ENCODE measurements at regions not wholly inside any gene's neighbourhood (a gene's known extent, or its start where the extent isn't known, plus 50 kb on each side); places are given as distances from the start of the nearest gene placed in this dataset.

DNA sequence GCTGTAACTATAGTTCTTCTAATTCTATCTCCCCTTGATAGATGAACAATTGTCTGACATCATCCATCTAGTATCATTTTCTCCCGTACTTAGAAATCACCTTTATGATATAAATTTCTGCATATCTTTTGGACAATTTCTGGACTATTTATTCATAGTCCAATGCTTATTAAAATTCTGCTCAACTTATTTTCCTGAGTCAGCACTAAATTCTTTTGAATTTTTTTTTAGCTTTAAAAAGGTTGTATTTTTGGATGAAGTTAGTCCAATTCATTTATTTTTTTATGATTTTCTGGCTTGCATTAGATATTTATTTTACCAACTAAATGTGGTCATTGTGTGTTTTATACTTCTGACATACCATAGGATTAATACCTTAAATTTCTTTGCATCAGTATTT, 538.5 kb upstream of the DCC start:
- TF ChIP-seq POLR2A (IDR thresholded peaks at IDR 0.05) = no peak
- TF ChIP-seq, protein P1, sequence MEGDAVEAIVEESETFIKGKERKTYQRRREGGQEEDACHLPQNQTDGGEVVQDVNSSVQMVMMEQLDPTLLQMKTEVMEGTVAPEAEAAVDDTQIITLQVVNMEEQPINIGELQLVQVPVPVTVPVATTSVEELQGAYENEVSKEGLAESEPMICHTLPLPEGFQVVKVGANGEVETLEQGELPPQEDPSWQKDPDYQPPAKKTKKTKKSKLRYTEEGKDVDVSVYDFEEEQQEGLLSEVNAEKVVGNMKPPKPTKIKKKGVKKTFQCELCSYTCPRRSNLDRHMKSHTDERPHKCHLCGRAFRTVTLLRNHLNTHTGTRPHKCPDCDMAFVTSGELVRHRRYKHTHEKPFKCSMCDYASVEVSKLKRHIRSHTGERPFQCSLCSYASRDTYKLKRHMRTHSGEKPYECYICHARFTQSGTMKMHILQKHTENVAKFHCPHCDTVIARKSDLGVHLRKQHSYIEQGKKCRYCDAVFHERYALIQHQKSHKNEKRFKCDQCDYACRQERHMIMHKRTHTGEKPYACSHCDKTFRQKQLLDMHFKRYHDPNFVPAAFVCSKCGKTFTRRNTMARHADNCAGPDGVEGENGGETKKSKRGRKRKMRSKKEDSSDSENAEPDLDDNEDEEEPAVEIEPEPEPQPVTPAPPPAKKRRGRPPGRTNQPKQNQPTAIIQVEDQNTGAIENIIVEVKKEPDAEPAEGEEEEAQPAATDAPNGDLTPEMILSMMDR (IDR thresholded peaks at IDR 0.05) = no peak

Measured in heart left ventricle (tissue), 13 donors.